ENCODE measurements at regions not wholly inside any gene's neighbourhood (a gene's known extent, or its start where the extent isn't known, plus 50 kb on each side); places are given as distances from the start of the nearest gene placed in this dataset.

DNA sequence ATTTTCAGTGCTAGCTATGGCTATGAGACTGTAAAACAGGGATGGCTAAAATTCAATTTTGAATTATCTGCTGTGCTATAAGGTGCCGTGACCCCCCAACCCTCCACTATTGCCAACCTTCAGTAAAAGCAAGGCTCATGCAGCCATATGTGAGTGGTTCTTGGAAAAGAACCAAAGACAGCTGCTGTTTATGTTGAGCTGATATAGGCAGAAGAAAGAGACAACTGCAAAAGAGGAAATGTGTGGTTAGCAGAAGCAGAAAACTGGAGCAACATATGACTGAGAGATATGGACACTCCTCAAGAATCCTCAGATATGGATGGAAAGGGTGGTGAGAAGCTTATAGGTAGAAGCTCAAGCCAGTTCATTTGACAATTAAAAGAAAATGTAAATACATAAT is 200.3 kb downstream of the TLE1 start:
- no peak for TF ChIP-seq POLR2A (IDR thresholded peaks at IDR 0.05)
- TF ChIP-seq, protein P1, sequence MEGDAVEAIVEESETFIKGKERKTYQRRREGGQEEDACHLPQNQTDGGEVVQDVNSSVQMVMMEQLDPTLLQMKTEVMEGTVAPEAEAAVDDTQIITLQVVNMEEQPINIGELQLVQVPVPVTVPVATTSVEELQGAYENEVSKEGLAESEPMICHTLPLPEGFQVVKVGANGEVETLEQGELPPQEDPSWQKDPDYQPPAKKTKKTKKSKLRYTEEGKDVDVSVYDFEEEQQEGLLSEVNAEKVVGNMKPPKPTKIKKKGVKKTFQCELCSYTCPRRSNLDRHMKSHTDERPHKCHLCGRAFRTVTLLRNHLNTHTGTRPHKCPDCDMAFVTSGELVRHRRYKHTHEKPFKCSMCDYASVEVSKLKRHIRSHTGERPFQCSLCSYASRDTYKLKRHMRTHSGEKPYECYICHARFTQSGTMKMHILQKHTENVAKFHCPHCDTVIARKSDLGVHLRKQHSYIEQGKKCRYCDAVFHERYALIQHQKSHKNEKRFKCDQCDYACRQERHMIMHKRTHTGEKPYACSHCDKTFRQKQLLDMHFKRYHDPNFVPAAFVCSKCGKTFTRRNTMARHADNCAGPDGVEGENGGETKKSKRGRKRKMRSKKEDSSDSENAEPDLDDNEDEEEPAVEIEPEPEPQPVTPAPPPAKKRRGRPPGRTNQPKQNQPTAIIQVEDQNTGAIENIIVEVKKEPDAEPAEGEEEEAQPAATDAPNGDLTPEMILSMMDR (IDR thresholded peaks at IDR 0.05), result no peak

Data from body of pancreas (tissue), 4 donors.